HG03378 (cell line): ENCODE measurements at regions not wholly inside any gene's neighbourhood (a gene's known extent, or its start where the extent isn't known, plus 50 kb on each side); places are given as distances from the start of the nearest gene placed in this dataset.
"Not testable (repeated sequence)": the region's sequence is repeated elsewhere in the genome, so short reads cannot be mapped to it uniquely, and the experiment has no call there.

Experiments
- ATAC-seq: cut with Tn5 transposase; IDR thresholded peaks from one replicate; pipeline ENCODE4 v1.9.1; 2021; ENCODE audit warnings: mild to moderate bottlenecking, moderate library complexity; ENCODE audit not compliant: unreplicated experiment

- ATAC-seq, result no peak
These were observed 74.7 kb upstream of the VPREB1 start for GRCh38 chr22:22169923-22170322.

DNA sequence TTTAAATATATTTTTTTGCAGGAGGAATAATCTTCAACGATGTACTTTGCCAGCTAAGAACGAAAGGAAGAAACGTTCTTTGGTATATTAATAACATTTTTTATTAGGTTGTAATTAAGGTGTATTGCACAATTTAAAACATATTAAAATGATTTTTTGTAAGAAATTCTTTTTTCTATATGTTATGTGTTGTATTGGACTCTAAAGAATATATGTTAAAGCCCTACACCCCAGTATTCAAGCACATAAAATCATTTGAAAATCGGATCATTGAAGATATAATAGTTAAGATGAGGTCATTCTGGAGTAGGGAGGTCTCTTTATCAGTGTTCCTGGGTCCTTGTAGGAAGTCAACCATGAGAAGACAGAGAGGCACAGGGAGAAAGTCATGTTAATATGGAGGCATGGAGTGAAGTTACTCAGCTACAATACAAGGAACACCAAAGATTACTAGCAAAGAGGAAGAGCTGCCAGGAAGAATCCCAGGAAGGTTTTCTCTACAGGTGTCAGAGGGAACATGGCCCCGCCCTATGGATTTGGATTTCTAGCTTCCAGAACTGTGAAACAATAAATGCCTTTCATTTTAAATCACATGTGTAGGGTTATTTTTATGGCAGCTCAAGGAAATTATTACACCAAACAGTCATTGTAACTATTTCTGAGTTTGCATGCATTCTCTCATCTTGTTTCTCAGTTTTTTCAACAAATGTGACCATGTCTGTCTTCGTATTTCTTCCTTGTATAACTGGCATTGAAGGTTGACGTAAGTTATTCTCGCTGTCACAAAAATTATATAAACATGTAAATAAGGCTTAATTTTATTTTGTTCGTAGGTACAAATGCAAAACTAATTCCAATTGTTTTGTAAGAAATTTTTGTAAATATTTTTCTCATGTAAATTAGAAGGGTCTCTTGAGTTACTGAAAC is 75.4 kb upstream of the VPREB1 start:
- no peak for ATAC-seq

DNA sequence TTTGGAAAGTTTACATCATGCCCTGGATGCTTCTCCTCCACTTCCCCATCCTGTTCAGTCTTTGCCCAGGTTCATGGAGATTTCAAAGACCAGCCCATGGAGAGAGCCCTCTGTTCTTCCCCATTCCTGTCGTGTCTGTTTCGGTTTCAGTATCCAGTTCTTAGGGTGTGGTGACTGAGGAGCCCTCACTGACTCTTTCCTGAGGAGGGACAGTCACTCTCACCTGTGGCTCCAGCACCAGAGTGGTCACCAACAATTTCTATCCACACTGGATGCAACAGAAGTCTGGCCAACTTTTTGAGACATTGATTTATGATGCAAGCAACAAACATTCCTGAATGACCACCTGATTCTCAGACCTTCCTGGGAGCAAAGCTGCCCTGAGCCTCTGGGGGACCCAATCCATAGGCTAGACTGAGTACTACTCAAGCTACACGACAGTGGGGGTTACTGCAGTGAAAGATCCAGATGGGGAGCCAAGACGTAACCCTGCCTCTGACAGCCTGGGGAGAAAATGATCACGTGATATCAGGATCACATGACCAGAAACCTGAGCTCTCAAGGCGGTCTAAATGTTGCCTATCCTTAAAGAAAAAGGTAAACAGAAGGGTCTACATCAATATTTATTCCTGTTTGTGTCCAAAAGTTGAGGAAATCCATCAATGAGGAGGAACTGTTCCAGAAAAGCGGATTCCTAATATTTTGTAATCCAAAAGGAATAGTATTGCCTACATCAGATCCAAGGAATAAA is 76.2 kb upstream of the VPREB1 start:
- ATAC-seq, result peak; percentile 7

DNA sequence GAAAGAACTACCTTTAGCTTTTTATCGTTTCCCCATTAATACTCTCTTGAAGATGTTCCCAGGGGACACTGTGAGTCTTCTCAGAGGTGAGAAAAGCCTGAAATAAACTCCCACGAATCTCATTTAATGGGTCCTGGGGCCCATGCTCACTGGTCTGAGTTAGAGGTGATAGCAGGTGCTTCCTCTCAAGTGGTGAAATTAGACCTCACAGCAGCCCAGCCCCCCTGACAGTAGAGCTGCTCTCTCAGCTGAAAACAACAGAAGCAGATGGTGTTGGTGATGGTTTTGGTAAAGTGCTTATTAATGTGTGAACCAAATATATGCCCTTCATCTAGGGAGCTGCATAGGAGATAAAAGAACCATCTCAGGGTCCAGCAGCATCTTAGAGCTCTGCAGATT is 76.8 kb upstream of the VPREB1 start:
- ATAC-seq, result peak; percentile 72

GRCh38 chr22:22166941-22167713 is 77.5 kb upstream of the VPREB1 start:
- peak; percentile 12 for ATAC-seq

DNA sequence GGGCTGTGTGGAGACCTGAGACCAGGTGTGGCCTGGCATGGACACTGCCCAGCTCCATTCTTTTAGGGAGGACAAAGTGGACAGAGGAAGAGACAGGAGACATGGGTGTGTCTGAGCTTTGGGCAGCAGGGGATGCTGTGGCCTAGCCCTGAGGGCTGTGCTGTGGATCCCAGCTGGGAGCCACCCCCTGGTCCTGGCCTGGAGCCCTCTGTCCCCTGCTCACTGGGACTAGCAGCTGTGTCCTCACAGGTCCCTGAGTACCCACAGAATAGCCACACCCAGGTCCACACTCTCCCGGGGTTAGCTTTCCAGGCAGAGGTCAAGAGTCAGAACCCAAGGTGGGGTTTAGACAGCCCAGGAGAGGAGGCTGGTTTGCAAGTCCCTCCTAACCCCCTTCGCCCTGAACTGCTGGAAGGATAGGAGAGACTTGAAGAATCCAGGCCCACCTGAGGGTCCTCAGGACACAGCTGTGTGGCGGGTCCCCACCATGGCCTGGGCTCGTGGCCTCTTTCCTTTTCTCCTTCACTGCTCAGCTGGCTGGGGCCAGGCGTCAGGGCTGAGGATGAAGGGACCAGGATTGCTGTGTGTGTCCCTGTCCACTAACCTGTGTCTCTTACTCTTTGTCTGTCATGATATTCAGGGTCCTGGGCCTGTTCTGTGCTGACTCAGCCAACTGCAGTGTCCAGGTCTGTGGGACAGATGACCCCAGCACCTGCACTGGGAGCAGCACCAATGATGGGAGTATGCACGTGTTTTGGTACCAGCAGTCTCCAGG is 78.5 kb upstream of the VPREB1 start:
- no peak for ATAC-seq

DNA sequence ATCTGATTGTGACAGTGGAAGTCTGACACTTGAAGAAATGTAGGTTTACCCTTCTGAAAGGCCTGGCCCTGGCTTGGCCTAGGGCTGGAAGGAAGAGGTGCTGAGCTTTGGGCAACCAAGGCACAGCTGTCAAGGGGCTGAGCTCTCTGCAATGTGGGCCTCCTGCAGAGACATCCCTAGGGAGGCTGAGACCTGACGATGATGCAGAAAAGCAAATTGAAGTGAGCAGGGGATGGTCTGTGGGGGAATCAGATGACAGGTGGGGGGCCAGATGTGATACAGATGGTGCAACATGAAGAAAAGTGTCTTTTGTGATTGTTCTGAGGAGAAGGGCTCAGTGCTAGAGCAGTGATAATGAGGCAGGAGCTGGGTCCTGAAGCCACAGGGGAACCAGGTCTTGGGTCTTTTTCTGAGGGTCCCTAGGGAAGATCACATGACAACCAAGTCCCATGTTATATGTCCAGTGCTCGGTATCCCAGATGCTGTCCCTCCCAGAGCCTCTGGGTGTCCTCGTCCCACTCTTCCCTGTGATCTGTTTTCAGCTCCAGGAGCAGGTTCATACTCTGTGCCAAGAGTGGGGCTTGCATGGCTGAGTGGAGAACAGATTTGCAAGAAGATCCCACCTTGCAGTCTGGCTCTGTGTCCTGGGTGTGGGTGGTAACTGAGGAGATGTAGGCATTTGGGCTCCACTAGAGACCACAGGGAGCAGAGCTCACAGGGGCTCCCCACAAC is 79.9 kb upstream of the VPREB1 start:
- ATAC-seq, result no peak

- ATAC-seq, result peak; percentile 50
These were observed 82.4 kb upstream of the VPREB1 start for GRCh38 chr22:22161924-22162851.

DNA sequence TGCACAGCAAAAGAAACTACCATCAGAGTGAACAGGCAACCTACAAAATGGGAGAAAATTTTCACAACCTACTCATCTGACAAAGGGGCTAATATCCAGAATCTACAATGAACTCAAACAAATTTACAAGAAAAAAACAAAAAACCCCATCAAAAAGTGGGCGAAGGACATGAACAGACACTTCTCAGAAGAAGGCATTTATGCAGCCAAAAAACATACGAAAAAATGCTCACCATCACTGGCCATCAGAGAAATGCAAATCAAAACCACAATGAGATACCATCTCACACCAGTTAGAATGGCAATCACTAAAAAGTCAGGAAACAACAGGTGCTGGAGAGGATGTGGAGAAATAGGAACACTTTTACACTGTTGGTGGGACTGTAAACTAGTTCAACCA is 83.8 kb upstream of the VPREB1 start:
- ATAC-seq, result not testable (repeated sequence)

DNA sequence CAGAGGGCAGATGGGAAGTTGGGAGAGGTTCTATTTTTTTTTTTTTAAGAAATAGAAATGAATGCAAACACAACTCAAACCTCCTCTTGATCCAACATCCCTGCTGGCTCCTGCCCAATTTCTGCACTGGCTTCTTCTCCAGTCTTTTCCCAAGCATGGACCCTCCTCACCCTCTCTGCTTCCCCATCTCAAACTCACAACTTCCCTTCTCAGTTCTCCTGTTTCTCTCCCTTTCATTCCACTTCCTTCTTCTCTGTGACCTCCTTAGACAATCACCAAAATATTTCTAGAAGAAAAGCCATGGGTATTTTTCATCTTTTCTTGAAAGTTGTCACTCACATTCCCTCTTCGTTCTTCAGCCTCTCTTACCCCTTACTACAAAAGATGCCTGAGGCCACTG is 85.2 kb upstream of the VPREB1 start:
- ATAC-seq, result no peak

- no peak for ATAC-seq
These were observed 85.6 kb upstream of the VPREB1 start for GRCh38 chr22:22158965-22159364.

DNA sequence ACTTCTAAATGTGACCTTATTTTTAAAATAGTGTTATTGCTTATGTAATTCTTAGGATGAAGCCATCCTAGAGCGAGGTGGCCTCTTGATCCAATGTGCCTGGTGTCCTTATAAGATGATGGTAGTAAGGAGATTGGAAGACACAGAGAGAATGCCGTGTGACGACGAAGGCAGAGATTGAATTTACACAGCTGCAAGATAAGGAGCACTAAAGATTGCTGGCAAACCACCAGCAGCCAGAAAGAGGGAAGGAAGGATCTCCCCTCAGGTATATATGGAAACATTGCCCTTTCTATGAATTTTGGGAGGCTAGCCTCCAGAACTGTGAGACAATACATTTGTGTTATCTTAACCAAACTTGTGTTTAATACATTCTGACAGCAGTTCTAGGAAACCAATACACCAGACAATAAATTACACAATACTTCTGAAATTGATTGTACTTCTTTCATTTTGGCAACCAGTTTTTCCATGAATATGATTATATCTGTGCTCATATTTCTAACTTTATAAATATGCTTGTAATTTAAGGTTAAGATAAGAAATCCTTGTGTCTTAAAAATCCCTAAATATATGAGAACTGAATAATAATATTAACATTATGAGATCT is 86.3 kb upstream of the VPREB1 start:
- no peak for ATAC-seq

DNA sequence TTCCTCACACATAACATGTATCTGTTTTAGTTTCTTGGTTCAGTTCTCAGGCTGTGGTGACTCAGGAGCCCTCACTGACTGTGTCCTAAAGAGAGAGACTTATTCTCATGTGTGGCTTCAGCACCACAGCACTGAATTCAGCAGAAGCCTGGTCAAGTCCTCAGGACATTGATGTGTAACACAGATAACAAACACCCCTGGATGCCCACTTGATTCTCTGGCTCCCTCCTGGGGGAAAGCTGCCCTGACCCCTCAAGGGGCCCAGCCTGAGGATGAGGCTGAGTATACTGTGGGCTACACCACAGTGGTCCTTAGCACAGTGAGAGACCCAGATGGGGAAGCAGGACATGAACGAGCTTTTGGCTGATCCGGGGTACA is 87.2 kb upstream of the VPREB1 start:
- no peak for ATAC-seq

DNA sequence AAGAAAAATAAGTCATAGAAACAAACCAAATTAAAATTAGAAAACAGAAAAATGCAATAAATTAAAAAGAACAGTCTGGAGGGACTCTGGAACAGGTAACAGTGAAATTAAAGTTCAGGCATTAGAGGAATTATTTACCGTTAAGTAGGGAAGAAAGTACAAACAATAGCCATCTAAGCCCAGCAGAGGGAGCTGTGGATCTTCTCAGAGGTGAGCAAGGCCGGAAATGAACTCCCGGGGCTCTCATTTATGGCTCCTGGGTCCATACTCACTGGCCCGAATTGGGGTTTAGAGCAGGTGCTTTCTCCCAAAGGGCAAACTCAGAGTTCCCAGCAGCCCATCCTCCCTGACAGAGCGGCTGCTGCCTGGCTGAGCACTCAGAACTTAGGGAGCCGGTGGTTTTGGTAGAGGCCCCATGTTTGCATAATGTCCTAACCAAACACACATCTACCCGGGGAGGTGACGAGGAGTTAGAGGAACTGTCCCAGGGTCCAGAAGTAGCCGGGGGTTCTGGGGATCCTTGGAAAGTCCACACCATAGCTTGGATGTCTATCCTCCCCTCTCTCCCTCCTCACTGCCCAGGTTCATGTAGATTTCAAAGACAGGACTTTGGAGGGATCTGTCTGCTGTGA is 87.8 kb upstream of the VPREB1 start:
- ATAC-seq, result no peak

GRCh38 chr22:22156348-22156715 is 88.3 kb upstream of the VPREB1 start:
- ATAC-seq, result no peak

DNA sequence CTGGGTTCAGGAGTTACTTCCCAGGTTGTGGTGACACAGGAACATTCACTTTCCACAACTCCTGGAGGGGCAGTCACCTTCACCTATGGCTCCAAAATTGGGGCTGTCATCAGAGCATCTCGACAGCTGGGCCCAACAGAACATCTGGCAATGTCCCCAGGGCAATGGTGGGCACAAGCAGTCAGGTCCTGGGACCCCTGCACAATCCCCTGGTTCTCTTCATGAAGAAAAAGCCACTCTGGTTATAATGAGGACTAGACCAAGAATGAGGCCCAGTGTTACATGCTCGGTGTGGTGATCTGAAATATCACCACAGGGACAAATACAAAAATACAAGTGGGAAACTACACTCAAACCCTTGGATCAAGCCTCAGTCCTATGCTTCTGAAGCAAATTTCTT is 89.0 kb upstream of the VPREB1 start:
- no peak for ATAC-seq

- no peak for ATAC-seq
These were observed 89.4 kb upstream of the VPREB1 start for GRCh38 chr22:22155146-22155545.

- ATAC-seq, result no peak
These were observed 90.5 kb upstream of the VPREB1 start for GRCh38 chr22:22154040-22154439.
